ENCODE measurements at regions not wholly inside any gene's neighbourhood (a gene's known extent, or its start where the extent isn't known, plus 50 kb on each side); places are given as distances from the start of the nearest gene placed in this dataset.

- TF ChIP-seq POLR2A (IDR thresholded peaks at IDR 0.05; ENCODE audit: insufficient read depth in 1 of 2, low read depth in 2 of 2, low read length in 2 of 2): no peak
- no peak for TF ChIP-seq YY1 (IDR thresholded peaks at IDR 0.05; ENCODE audit: insufficient read depth, insufficient replicate concordance, low read depth, low read length)
- no peak for TF ChIP-seq FOXM1 (CRISPR knock-in tag; IDR thresholded peaks at IDR 0.05)
- no peak for TF ChIP-seq POLR2AphosphoS2 (IDR thresholded peaks at IDR 0.05; ENCODE audit: low read depth, low read length)
- TF ChIP-seq ZNF18 (CRISPR knock-in tag; IDR thresholded peaks at IDR 0.05; ENCODE audit: insufficient replicate concordance): no peak
- no peak for TF ChIP-seq ZNF746 (CRISPR knock-in tag; IDR thresholded peaks at IDR 0.05)
- no peak for TF ChIP-seq CTCF (CRISPR knock-in tag; IDR thresholded peaks at IDR 0.05)
- no peak for TF ChIP-seq TCF12 (IDR thresholded peaks at IDR 0.05)
- TF ChIP-seq TCF12 (CRISPR knock-in tag; IDR thresholded peaks at IDR 0.05): no peak
- no peak for TF ChIP-seq HOXA7 (CRISPR knock-in tag; IDR thresholded peaks at IDR 0.05)
- no peak for TF ChIP-seq PREB (CRISPR knock-in tag; IDR thresholded peaks at IDR 0.05)
- TF ChIP-seq ZSCAN22 (CRISPR knock-in tag; IDR thresholded peaks at IDR 0.05): no peak
- no peak for TF ChIP-seq SP1 (IDR thresholded peaks at IDR 0.05)
- TF ChIP-seq SP1 (CRISPR knock-in tag; IDR thresholded peaks at IDR 0.05): no peak
- TF ChIP-seq ADNP (CRISPR knock-in tag; IDR thresholded peaks at IDR 0.05): no peak
These were observed 130.0 kb upstream of the KCNMB2 start for GRCh38 chr3:178406206-178406605.
